HepG2 (cell line): ENCODE measurements at regions not wholly inside any gene's neighbourhood (a gene's known extent, or its start where the extent isn't known, plus 50 kb on each side); places are given as distances from the start of the nearest gene placed in this dataset.
A peak's percentile ranks its signal among the peaks of the same experiment; 100 is the strongest.

ENCODE experiments used
- ATAC-seq: fragments of 200-7000 bp; cut with Tn5 transposase; 3 replicates; pipeline ENCODE4 v1.9.1; 2020; ENCODE audit warnings: mild to moderate bottlenecking, moderate library complexity
- BruUV-seq: library from RNA; stranded (reverse); fragments of 400-500 nt; replicated peaks from 2 replicates; lab custom pipeline; 2021; lab: Mats Ljungman, UMichigan
- CTCF ChIA-PET: fragments of 300-600 bp; formaldehyde crosslinking; extraction: SDS; loops from one replicate; lab custom pipeline; 2021; ENCODE audit warnings: low total read pairs, inconsistent platforms, low intra/inter-chr PET ratio; lab: Yijun Ruan, JAX
- POLR2A ChIA-PET: fragments of 350-600 bp; sonication (Branson Sonifier 250); formaldehyde crosslinking; loops from one replicate; lab custom pipeline; 2020; ENCODE audit warnings: antibody characterized with exemption, inconsistent platforms; lab: Yijun Ruan, JAX
- DNase-seq: peaks from one replicate; pipeline ENCODE4 v3.0.0-alpha.2; 2015; ENCODE audit warnings: low spot score
- FAIRE-seq: peaks from 3 replicates; lab custom pipeline; 2011; peaks lifted over from hg19 to GRCh38; lab: Jason Lieb, UNC
- H2AFZ ChIP-seq: one replicate; pipeline ENCODE4 v1.6.1; 2011; ENCODE audit warnings: low read length, inconsistent platforms
- H3K27ac ChIP-seq: fragments of 300-600 bp; 3 replicates; pipeline ENCODE4 v1.8.0; 2011; ENCODE audit warnings: mixed run types, mild to moderate bottlenecking, mixed read lengths, low read length, inconsistent platforms; ENCODE audit not compliant: insufficient read depth; ENCODE audit errors: extremely low read length
- H3K27me3 ChIP-seq, 2 experiments: fragments of 200-600 bp in 1 of 2; 2 replicates in 1 of 2; 3 replicates in 1 of 2; pipeline versions ENCODE4 v1.6.0 to v1.8.0; 2011; ENCODE audit warnings: low read length in 2 of 2, mild to moderate bottlenecking in 2 of 2, moderate library complexity in 2 of 2, inconsistent platforms in 1 of 2; ENCODE audit not compliant: insufficient read depth in 2 of 2, control insufficient read depth in 1 of 2
- H3K36me3 ChIP-seq, 2 experiments: fragments of 200-600 bp in 1 of 2; replicated peaks in 1 of 2; 2 replicates in 1 of 2; 3 replicates in 1 of 2; pipeline versions ENCODE4 v1.5.1 to v1.8.0; 2011; ENCODE audit warnings: low read length in 2 of 2, inconsistent platforms in 1 of 2; ENCODE audit not compliant: insufficient read depth in 2 of 2, control insufficient read depth in 1 of 2
- H3K4me1 ChIP-seq: 2 replicates; pipeline ENCODE4 v1.5.1; 2012; ENCODE audit warnings: low read length, inconsistent platforms; ENCODE audit not compliant: insufficient read depth
- H3K4me2 ChIP-seq: 2 replicates; pipeline ENCODE4 v1.6.0; 2011; ENCODE audit warnings: low read depth, low read length, inconsistent platforms
- H3K4me3 ChIP-seq, 3 experiments: fragments of 200-600 bp in 1 of 3; sonication (generic), shearing (Covaris generic) in 1 of 3; replicated peaks in 1 of 3; 2 replicates each; pipeline ENCODE4 v1.5.1; 2011 to 2016; ENCODE audit warnings: low read length in 3 of 3, inconsistent platforms in 2 of 3, low read depth in 2 of 3, mild to moderate bottlenecking in 2 of 3, control low read depth in 1 of 3, mixed read lengths in 1 of 3; ENCODE audit not compliant: insufficient read depth in 1 of 3
- H3K79me2 ChIP-seq: one replicate; pipeline ENCODE4 v1.6.1; 2011; ENCODE audit warnings: low read length, inconsistent platforms; ENCODE audit not compliant: insufficient read depth
- H3K9ac ChIP-seq: 2 replicates; pipeline ENCODE4 v1.6.0; 2011; ENCODE audit warnings: mild to moderate bottlenecking, low read depth, low read length, inconsistent platforms; ENCODE audit not compliant: insufficient read depth
- H3K9me3 ChIP-seq: 2 replicates; pipeline ENCODE4 v1.5.1; 2012; ENCODE audit warnings: mild to moderate bottlenecking, low read length
- H4K20me1 ChIP-seq: 2 replicates; pipeline ENCODE4 v1.6.0; 2011; ENCODE audit warnings: inconsistent platforms, mild to moderate bottlenecking, low read length, moderate library complexity; ENCODE audit not compliant: insufficient read depth
- ATF3 ChIP-seq: sonication (generic); formaldehyde crosslinking; IDR thresholded peaks from 2 replicates; pipeline ENCODE4 v1.4.0; 2020; ENCODE audit warnings: missing genetic modification reagents
- CAMTA2 ChIP-seq: sonication (generic); formaldehyde crosslinking; IDR thresholded peaks from 2 replicates; pipeline ENCODE4 v1.4.0; 2020; ENCODE audit warnings: mild to moderate bottlenecking, missing genetic modification reagents, borderline replicate concordance
- DMTF1 ChIP-seq: sonication (generic); formaldehyde crosslinking; IDR thresholded peaks from 2 replicates; pipeline ENCODE4 v1.4.0; 2020; ENCODE audit warnings: mild to moderate bottlenecking, missing genetic modification reagents
- ELF4 ChIP-seq: sonication (generic); formaldehyde crosslinking; IDR thresholded peaks from 2 replicates; pipeline ENCODE4 v1.5.0; 2020; ENCODE audit warnings: missing genetic modification reagents, mild to moderate bottlenecking, moderate library complexity, borderline replicate concordance
- FUBP1 ChIP-seq: sonication (generic); formaldehyde crosslinking; IDR thresholded peaks from 2 replicates; pipeline ENCODE4 v1.5.1; 2020; ENCODE audit warnings: missing genetic modification reagents, mild to moderate bottlenecking, borderline replicate concordance
- GATAD1 ChIP-seq: IDR thresholded peaks from 2 replicates; pipeline ENCODE4 v1.6.1; 2016; ENCODE audit warnings: missing genetic modification reagents, missing compliant biosample characterization
- KAT8 ChIP-seq: IDR thresholded peaks from 2 replicates; pipeline ENCODE4 v1.6.1; 2016; ENCODE audit warnings: missing genetic modification reagents, missing compliant biosample characterization
- RCOR2 ChIP-seq: IDR thresholded peaks from 2 replicates; pipeline ENCODE4 v1.6.1; 2016; ENCODE audit warnings: missing biosample characterization, missing genetic modification reagents
- SAFB2 ChIP-seq: sonication (generic); formaldehyde crosslinking; IDR thresholded peaks from 2 replicates; pipeline ENCODE4 v1.5.1; 2020; ENCODE audit warnings: missing genetic modification reagents, low read depth, mild to moderate bottlenecking, borderline replicate concordance
- SALL1 ChIP-seq: sonication (generic); formaldehyde crosslinking; IDR thresholded peaks from 2 replicates; pipeline ENCODE4 v1.8.0; 2022; ENCODE audit warnings: mild to moderate bottlenecking, missing genetic modification reagents
- SMYD3 ChIP-seq: sonication (generic); formaldehyde crosslinking; IDR thresholded peaks from 2 replicates; pipeline ENCODE4 v1.8.1; 2023; ENCODE audit warnings: mild to moderate bottlenecking, missing genetic modification reagents
- THAP8 ChIP-seq: sonication (generic); formaldehyde crosslinking; IDR thresholded peaks from 2 replicates; pipeline ENCODE4 v1.5.1; 2020; ENCODE audit warnings: missing genetic modification reagents, mild to moderate bottlenecking, borderline replicate concordance
- ZBTB26 ChIP-seq: IDR thresholded peaks from 2 replicates; pipeline ENCODE4 v1.6.1; 2016; ENCODE audit warnings: missing compliant biosample characterization, missing genetic modification reagents, borderline replicate concordance
- ZMYM2 ChIP-seq: sonication (generic); formaldehyde crosslinking; IDR thresholded peaks from 2 replicates; pipeline ENCODE4 v1.8.0; 2022; ENCODE audit warnings: mild to moderate bottlenecking, missing genetic modification reagents
- ZNF251 ChIP-seq: sonication (generic); formaldehyde crosslinking; IDR thresholded peaks from 2 replicates; pipeline ENCODE4 v1.9.0; 2021; ENCODE audit warnings: mild to moderate bottlenecking, missing genetic modification reagents
- ZNF460 ChIP-seq: sonication (generic); formaldehyde crosslinking; IDR thresholded peaks from 2 replicates; pipeline ENCODE4 v1.5.1; 2020; ENCODE audit warnings: missing genetic modification reagents, mild to moderate bottlenecking, borderline replicate concordance
- ZNF629 ChIP-seq: sonication (generic); formaldehyde crosslinking; conservative IDR thresholded peaks from 2 replicates; pipeline ENCODE4 v1.5.0; 2020; ENCODE audit warnings: missing genetic modification reagents
- ZNF792 ChIP-seq: IDR thresholded peaks from 2 replicates; pipeline ENCODE4 v1.6.1; 2016
- WGBS: methylation state at CpG from one replicate; pipeline ENCODE4 v1.1.6; 2017; ENCODE audit warnings: low lambda C conversion rate; 5-methylcytosine and 5-hydroxymethylcytosine counted together
- in situ Hi-C: cut with HindIII; loops from 2 replicates; pipeline ENCODE4 v1.10.0; 2017; ENCODE audit warnings: low pct_unique_long_range_greater_than_20kb; ENCODE audit not compliant: extremely low pct_ligation_motif_present
- intact Hi-C: fragments of 100-400 bp; cut with micrococcal nuclease; formaldehyde crosslinking; loops from one replicate; pipeline ENCODE4 v1.10.0; 2022; ENCODE audit not compliant: unreplicated experiment

- intact Hi-C loops (loop anchor here (1.0 kb wide), 1 partner anchor 33 kb away; no protein-coding TSS in a partner anchor), in situ Hi-C loops (no loop called here)
- no peaks in the 10 kb centered on the region for H3K36me3 ChIP-seq
- ChIA-PET POLR2A (interaction anchor here (0.8 to 1.3 kb wide), 2 partner anchors 8 to 836 kb away, joined by 3 to 5 read pairs; no protein-coding TSS in a partner anchor), CTCF (no interaction called here)
- 0 out of 6 replicates have a peak overlapping the region, but pooled peaks of 1 of the 3 experiments have one; percentile 5 for H3K4me3 ChIP-seq
- 1% methylated on average over 9 of the region's 9 CpGs for WGBS
- no peaks in the 10 kb centered on the region for H3K27me3 ChIP-seq
- H2AFZ ChIP-seq: no peak overlapping the region
- no peaks in the 10 kb centered on the region for H3K9me3 ChIP-seq
- peaks cover 11% of the 10 kb centered on the region; the same call in 1 of the 2 replicates for H3K4me1 ChIP-seq
- ATAC-seq (peak; percentile 72), FAIRE-seq (no peak), DNase-seq (peak; percentile 69)
- no peaks in the 10 kb centered on the region for H3K79me2 ChIP-seq
- H3K9ac ChIP-seq: no peak overlapping the region
- no TSS peak for BruUV-seq
- H4K20me1 ChIP-seq: no peaks in the 10 kb centered on the region
- no peak overlapping the region for H3K27ac ChIP-seq
- peak overlapping the region; percentile 25 for H3K4me2 ChIP-seq
- 0 out of 2 replicates have a peak, but pooled peaks have one; percentile 39 for TF ChIP-seq KAT8
- peak; percentile 21; the same call in 1 of the 2 replicates for TF ChIP-seq SALL1 (CRISPR knock-in tag)
- no peak for TF ChIP-seq SMYD3 (CRISPR knock-in tag)
- no peak for TF ChIP-seq ATF3
- TF ChIP-seq ZNF792 (CRISPR knock-in tag): 0 out of 2 replicates have a peak, but pooled peaks have one; percentile 22
- no peak for TF ChIP-seq ELF4 (CRISPR knock-in tag)
- TF ChIP-seq RCOR2 (CRISPR knock-in tag): 0 out of 2 replicates have a peak, but pooled peaks have one; percentile 27
- 0 out of 2 replicates have a peak, but pooled peaks have one; percentile 30 for TF ChIP-seq GATAD1 (CRISPR knock-in tag)
- 0 out of 2 replicates have a peak, but pooled peaks have one; percentile 23 for TF ChIP-seq ZMYM2 (CRISPR knock-in tag)
- no peak for TF ChIP-seq CAMTA2 (CRISPR knock-in tag)
- TF ChIP-seq DMTF1 (CRISPR knock-in tag): no peak
- no peak for TF ChIP-seq THAP8 (CRISPR knock-in tag)
- peak; percentile 82 for TF ChIP-seq ZNF629 (CRISPR knock-in tag)
- no peak for TF ChIP-seq FUBP1
- TF ChIP-seq SAFB2 (CRISPR knock-in tag): no peak
- TF ChIP-seq ZNF251 (CRISPR knock-in tag): no peak
- peak; percentile 69 for TF ChIP-seq ZBTB26 (CRISPR knock-in tag)
- no peak for TF ChIP-seq ZNF460 (CRISPR knock-in tag)
Observed at GRCh38 chr6:28643017-28643740, 117.5 kb downstream of the GPX5 start.
